Fibroblast of the aortic adventitia (primary cell): ENCODE measurements at regions not wholly inside any gene's neighbourhood (a gene's known extent, or its start where the extent isn't known, plus 50 kb on each side); places are given as distances from the start of the nearest gene placed in this dataset.

Experiments
- DNase-seq: peaks from one replicate; pipeline ENCODE4 v3.0.0-alpha.2; 2010; ENCODE audit warnings: low read depth
- H3K4me3 ChIP-seq: 2 replicates; pipeline ENCODE4 v1.5.1; 2011; ENCODE audit warnings: low read depth, mild to moderate bottlenecking, control low read depth, low read length, moderate library complexity
- CTCF ChIP-seq: IDR thresholded peaks from 2 replicates; pipeline ENCODE4 v1.5.1; 2011; ENCODE audit warnings: mild to moderate bottlenecking, low read length, control low read depth, inconsistent platforms; ENCODE audit not compliant: insufficient read depth

- TF ChIP-seq CTCF = no peak
- H3K4me3 ChIP-seq = no peak overlapping the region
- no peak for DNase-seq
Measured at GRCh38 chr12:92650228-92650822, 52.5 kb upstream of the PLEKHG7 start.

GRCh38 chr12:92649511-92650227 is 53.1 kb upstream of the PLEKHG7 start:
- DNase-seq = peak; percentile 89
- H3K4me3 ChIP-seq = no peak overlapping the region
- peak; percentile 72 for TF ChIP-seq CTCF

GRCh38 chr12:92648242-92649031 is 54.4 kb upstream of the PLEKHG7 start:
- H3K4me3 ChIP-seq = no peak overlapping the region
- TF ChIP-seq CTCF = no peak
- peak; percentile 8 for DNase-seq

- DNase-seq = no peak
- H3K4me3 ChIP-seq = no peak overlapping the region
- no peak for TF ChIP-seq CTCF
Measured at GRCh38 chr12:92641291-92641690, 61.5 kb upstream of the PLEKHG7 start.

- DNase-seq = peak; percentile 52
- no peak for TF ChIP-seq CTCF
- no peak overlapping the region for H3K4me3 ChIP-seq
Measured at GRCh38 chr12:92640691-92641090, 62.1 kb upstream of the PLEKHG7 start.

GRCh38 chr12:92639017-92639416 is 63.8 kb upstream of the PLEKHG7 start:
- no peak for TF ChIP-seq CTCF
- no peak for DNase-seq

More at GRCh38 chr12:92639017-92639416, 63.8 kb upstream of the PLEKHG7 start:
- no peak overlapping the region for H3K4me3 ChIP-seq
